Stimulated activated CD8-positive, alpha-beta memory T cell treated with anti-CD3 and anti-CD28 coated beads, Interleukin-2, amount 100 ng/mL, for 48 hours (primary cell): ENCODE measurements at regions not wholly inside any gene's neighbourhood (a gene's known extent, or its start where the extent isn't known, plus 50 kb on each side); places are given as distances from the start of the nearest gene placed in this dataset.
"Not testable (repeated sequence)": the region's sequence is repeated elsewhere in the genome, so short reads cannot be mapped to it uniquely, and the experiment has no call there.

Experiments
- DNase-seq, 2 donors: peaks; one replicate each; pipeline ENCODE4 v3.0.0-alpha.2; 2020; ENCODE audit warnings: low read depth in 2 of 2

- not testable (repeated sequence) for DNase-seq
Observed at GRCh38 chr2:89537862-89538261, 846.4 kb downstream of the RPIA start.

- DNase-seq: not testable (repeated sequence)
Observed at GRCh38 chr2:89544110-89544509, 852.6 kb downstream of the RPIA start.

- DNase-seq: not testable (repeated sequence)
Observed at GRCh38 chr2:89579154-89579553, 887.7 kb downstream of the RPIA start.

GRCh38 chr2:89582816-89583215 lies 891.3 kb downstream of the RPIA start:
- not testable (repeated sequence) for DNase-seq

GRCh38 chr2:89584046-89584445 lies 892.6 kb downstream of the RPIA start:
- DNase-seq: not testable (repeated sequence)

GRCh38 chr2:89584868-89585557 lies 893.5 kb downstream of the RPIA start:
- DNase-seq: not testable (repeated sequence)

GRCh38 chr2:89585558-89585920 lies 894.1 kb downstream of the RPIA start:
- DNase-seq: peak in 1 of 2 donors; percentile 29

GRCh38 chr2:89599843-89600242 lies 908.4 kb downstream of the RPIA start:
- not testable (repeated sequence) for DNase-seq

GRCh38 chr2:89606514-89606913 lies 915.0 kb downstream of the RPIA start:
- not testable (repeated sequence) for DNase-seq

GRCh38 chr2:89610207-89610926 lies 918.9 kb downstream of the RPIA start:
- not testable (repeated sequence) for DNase-seq

- not testable (repeated sequence) for DNase-seq
Observed at GRCh38 chr2:89610927-89611515, 919.5 kb downstream of the RPIA start.

- DNase-seq: not testable (repeated sequence)
Observed at GRCh38 chr2:89611710-89612109, 920.2 kb downstream of the RPIA start.

GRCh38 chr2:89649268-89649667 lies 957.8 kb downstream of the RPIA start:
- DNase-seq: not testable (repeated sequence)

GRCh38 chr2:89679254-89679653 lies 987.8 kb downstream of the RPIA start:
- not testable (repeated sequence) for DNase-seq
